ENCODE measurements at regions not wholly inside any gene's neighbourhood (a gene's known extent, or its start where the extent isn't known, plus 50 kb on each side); places are given as distances from the start of the nearest gene placed in this dataset.

DNA sequence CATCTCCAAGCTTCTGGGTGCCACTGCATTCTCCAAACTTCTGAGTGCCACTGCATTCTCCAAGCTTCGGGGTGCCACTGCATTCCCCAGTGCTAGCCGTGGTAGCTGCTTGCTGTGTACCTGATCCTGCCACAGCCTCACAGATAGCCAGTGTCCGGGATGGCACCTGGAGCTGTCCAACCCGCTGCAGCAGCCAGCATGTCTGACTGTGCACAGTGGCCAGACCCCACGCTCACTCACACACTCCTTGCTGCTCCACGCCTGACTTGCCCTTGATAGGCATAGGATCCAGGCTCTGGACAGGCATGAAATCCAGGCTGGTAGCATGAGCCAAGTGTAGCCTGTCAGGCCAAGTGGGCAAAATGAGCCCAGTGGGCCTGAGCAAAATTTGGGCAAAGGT, 465.0 kb downstream of the GUCY1A2 start:
- TF ChIP-seq CTCF (IDR thresholded peaks at IDR 0.05 in 4 of 5, conservative IDR thresholded peaks at IDR 0.05 in 1 of 5), result no peak
- no peak for TF ChIP-seq POLR2A (IDR thresholded peaks at IDR 0.05)
